GM20000 (cell line): ENCODE measurements at regions not wholly inside any gene's neighbourhood (a gene's known extent, or its start where the extent isn't known, plus 50 kb on each side); places are given as distances from the start of the nearest gene placed in this dataset.

Experiments used
- DNase-seq: peaks from one replicate; pipeline ENCODE4 v3.0.0; 2012; ENCODE audit warnings: low spot score
- TF ChIP-seq, protein P1 (sequence below): IDR thresholded peaks from 2 replicates; pipeline ENCODE4 v1.5.1; 2012; ENCODE audit warnings: mild to moderate bottlenecking, control low read depth; ENCODE audit errors: extremely low read depth, missing control alignments

DNA sequence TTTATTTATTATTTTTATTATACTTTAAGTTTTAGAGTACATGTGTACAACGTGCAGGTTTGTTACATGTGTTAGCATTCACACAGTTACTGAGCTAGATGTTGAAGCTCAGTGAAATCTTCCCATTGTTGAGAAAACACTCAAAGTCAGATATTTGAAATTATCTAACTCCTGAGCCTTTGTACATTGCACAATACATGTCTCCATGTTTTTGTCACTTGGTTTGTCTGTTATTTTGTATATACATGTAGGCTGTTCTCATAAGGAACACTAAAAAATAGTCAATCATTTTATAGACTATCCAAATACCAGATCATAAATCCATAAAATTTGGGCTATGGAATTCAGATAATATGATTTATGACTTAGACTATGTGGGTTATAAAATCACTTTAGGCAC, 1126.5 kb downstream of the NSUN3 start:
- TF ChIP-seq, protein P1, sequence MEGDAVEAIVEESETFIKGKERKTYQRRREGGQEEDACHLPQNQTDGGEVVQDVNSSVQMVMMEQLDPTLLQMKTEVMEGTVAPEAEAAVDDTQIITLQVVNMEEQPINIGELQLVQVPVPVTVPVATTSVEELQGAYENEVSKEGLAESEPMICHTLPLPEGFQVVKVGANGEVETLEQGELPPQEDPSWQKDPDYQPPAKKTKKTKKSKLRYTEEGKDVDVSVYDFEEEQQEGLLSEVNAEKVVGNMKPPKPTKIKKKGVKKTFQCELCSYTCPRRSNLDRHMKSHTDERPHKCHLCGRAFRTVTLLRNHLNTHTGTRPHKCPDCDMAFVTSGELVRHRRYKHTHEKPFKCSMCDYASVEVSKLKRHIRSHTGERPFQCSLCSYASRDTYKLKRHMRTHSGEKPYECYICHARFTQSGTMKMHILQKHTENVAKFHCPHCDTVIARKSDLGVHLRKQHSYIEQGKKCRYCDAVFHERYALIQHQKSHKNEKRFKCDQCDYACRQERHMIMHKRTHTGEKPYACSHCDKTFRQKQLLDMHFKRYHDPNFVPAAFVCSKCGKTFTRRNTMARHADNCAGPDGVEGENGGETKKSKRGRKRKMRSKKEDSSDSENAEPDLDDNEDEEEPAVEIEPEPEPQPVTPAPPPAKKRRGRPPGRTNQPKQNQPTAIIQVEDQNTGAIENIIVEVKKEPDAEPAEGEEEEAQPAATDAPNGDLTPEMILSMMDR, result no peak

DNA sequence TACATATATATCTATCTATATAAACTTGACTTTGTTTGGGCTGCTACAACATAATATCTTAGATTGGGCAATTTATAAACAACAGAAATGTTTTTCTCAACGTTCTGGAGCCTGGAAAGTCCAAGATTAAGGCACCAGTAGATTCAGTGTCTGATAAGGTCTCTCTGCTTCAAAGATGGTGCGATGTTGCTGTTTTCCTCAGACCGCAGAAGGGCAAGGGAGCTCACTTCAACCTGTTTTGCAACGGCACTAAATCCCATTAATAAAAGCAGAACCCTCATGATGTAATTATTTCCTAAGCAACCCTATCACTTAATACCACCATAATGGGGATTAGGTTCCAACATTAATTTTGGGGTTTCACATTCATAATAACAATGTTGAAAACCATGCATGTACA, 1134.8 kb downstream of the NSUN3 start:
- no peak for DNase-seq
- TF ChIP-seq, protein P1, result no peak

More for the DNA sequence above, 1126.5 kb downstream of the NSUN3 start:
- DNase-seq, result no peak

DNA sequence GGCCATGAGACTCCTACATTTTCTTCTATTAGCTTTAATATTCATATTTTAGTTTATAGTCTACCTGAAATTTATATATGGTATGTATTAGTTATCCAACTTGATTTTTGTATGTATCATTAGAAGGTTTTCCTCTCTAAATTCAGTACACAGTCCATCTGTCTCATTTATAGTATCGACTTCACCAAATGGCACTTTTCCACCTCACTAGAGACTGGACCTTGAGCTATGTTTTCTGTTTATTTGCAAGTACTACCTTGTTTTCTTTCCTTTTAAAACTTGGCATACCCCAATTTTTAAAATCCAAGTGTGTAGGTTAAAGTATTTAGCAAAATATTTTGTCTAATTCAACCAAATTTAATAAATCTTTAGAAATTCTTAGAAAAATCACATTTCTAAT, 1137.5 kb downstream of the NSUN3 start:
- TF ChIP-seq, protein P1, result no peak
- no peak for DNase-seq

DNA sequence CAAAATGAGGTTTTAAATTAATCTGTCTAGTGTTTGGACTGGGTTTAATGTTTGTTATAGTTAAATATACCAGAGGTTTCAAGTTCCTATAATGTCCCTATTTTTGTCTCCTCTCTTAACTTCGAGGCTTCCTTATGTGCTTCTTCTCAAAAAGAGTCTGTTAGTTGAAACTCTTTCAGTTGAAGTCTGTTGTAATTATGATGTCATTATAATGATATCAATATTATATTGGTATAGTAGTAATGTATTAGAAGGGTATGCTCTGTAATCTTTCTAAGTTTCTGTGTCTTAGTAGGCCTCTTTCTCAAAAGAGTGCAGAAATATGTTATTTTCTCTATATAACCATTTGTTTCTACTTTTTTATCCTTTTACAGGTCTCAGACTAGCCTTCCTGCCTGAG, 1148.0 kb downstream of the NSUN3 start:
- TF ChIP-seq, protein P1, result no peak
- no peak for DNase-seq

DNA sequence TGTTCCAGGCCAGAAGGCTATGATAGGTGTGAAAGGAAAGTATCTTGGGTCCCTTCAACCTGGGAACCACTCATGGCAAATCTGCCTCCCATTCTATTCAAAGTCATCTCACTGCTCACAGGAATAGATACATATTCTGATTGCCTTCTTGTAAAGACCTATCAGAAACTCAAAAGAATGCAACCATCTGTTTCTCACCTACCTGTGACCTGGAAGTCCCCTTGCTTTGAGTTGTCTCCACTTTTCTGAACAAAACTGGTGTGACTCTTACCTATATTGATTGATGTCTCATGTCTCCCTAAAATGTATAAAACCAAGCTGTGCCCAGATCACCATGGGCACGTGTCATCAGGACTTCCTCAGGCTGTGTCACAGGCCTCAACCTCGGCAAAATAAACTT, 1149.3 kb downstream of the NSUN3 start:
- no peak for DNase-seq
- TF ChIP-seq, protein P1, result no peak

DNA sequence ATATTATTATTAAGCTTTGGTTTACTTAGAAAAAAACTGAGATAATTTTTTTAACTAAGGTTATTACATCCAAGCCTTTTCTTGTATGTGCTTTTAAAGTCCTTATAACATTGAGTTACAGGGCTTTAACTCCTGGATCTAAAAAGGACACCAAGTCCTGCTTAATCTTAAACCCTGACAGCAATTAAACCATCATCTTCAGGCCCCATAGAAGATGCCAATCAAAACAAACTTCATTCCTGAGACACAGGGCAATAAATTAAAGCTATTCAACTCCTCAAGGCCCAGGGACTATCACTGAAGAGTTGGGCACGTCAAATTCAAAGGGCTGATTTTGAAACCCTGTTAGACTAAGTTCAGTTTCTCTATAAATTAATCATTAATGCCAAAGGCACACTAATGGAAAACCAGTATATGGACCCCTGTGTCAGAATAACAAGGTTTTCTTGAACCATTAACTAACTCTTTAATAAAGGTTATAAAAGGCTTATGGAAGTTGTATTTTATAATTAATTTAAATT, 1152.6 kb downstream of the NSUN3 start:
- TF ChIP-seq, protein P1, result no peak
- no peak for DNase-seq

DNA sequence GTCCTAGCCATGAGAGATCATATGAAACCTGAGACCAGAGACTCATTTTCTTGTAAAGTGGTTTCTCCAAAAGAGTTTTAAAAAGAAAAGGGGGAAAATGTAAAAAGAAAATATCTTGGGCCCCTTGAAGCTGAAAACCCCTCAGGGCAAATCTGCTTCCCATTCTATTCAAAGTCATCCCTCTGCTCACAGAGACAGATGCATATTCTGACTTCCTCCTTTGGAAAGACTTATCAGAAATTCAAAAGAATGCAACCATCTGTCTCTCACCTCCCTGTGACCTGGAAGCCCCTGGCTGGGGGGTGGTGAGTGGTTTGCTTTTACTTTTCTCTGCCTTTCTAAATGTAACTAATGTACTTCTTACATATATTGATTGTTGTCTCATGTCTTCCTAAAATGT, 1154.8 kb downstream of the NSUN3 start:
- no peak for DNase-seq

More for the DNA sequence above, 1154.8 kb downstream of the NSUN3 start:
- TF ChIP-seq, protein P1, result no peak
